ENCODE measurements at regions not wholly inside any gene's neighbourhood (a gene's known extent, or its start where the extent isn't known, plus 50 kb on each side); places are given as distances from the start of the nearest gene placed in this dataset.

DNA sequence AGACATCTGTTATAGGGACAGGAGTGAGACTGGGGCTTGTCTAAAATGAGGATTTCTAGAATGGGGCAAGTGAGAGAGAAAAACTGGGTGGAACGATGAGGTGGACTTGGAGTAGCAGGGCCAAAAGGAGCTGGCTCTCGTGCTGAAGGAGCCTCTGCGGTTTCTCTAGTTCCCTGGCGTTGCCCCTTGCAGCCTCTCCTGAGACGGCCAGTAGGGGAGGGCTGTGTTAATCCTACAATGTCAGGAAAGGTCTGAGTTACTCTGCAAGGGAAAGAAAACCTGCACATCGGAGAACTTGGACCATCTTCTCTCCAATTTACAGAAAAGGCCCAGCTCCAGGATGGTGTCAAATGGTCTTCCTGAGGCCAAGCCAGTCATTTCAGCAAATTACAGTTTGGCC is 963.8 kb upstream of the FLRT2 start:
- TF ChIP-seq CTCF (IDR thresholded peaks at IDR 0.05) (no peak), SOX15 (CRISPR knock-in tag; IDR thresholded peaks at IDR 0.05) (no peak)

Measured in WTC11 (cell line).